ENCODE measurements at regions not wholly inside any gene's neighbourhood (a gene's known extent, or its start where the extent isn't known, plus 50 kb on each side); places are given as distances from the start of the nearest gene placed in this dataset.

GRCh38 chr14:71467361-71467811 is 464.8 kb upstream of the RGS6 start:
- DNase-seq (ENCODE audit: low spot score), result no peak

DNA sequence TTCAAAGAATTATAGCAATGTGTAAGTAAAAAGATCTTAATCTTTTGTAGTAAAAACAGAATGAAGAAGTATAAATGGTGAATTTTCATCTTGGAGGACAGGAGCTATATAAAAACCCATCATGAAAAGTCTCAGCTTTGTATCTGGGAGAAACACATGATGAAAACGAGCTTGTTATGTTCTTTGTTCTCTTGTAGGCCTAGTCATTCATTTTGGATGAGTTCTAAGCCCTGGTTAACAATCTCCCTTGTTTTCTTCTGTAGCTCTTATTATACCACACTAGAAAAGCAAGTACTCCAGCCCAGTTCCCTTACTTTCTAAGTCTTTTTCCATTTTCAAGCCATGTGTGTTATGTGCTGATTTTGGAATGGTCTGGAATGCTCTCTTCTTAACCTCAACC is 463.5 kb upstream of the RGS6 start:
- no peak for DNase-seq (ENCODE audit: low spot score)

DNA sequence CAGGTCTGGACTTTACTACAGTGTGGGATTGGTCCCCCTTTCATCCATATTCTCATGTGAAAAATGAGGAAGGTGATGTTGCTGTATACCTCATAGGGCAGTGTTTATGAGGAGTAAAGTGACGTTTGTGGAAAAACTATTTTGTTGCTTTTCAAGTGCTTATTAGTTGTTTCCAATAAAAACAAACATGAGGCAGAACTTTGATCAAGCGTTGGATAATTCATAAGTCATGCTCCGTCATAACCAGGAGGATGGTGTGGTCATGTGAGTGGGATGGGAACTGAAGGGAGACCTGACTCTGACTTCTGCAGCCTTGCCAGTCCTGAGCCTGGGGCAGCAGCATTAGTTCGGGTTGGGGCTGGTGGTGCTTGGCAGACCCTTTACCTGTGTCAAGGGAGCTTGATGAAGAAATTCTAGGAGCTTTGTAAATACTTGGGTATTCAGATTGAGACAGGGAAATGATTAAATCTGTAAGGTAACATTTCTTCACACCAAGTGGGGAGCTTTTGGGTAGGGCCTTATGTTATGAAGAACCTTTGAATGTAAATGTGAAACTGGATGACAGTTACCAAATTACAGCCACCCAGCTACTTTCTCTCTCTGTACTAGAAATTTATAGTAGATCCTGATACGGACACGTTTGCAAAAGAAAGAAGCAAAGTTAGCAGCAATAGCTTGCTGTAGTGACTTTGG is 462.4 kb upstream of the RGS6 start:
- no peak for DNase-seq (ENCODE audit: low spot score)

DNA sequence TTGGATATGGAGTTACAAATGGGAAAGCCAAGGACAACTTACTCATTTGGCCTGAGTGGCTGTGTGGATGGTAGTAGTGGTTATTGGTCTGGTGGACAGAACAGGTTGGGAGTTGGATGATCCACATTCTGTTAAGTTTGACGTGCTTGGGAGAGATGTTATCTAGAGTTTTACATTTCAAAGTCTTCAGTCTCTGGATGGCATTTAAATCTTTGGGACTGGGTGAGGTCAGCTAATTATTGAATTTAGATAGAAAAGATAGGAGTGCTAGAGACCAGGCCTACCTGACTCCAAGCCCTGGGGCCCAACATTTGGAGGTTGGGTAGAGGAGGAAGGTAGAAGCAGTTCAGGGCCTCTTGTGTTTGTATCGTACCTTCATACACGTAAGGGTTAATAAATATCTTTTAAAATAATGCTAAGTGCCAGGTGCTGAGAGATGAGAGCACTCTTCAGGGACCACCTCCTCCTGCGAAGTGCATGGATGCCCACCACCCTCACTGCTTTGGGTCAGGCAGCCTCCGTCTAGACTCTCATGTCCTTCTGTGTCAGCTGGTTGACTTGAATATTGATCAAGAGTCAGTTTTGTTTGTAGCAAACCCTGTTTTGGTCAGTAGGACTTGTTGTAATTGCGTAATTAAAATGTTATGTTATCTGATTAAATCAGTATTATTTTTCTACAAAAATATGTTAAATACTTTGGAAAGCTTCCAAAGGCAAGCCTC is 460.4 kb upstream of the RGS6 start:
- no peak for DNase-seq (ENCODE audit: low spot score)

GRCh38 chr14:71472356-71473340 is 459.6 kb upstream of the RGS6 start:
- DNase-seq (ENCODE audit: low spot score), result no peak

DNA sequence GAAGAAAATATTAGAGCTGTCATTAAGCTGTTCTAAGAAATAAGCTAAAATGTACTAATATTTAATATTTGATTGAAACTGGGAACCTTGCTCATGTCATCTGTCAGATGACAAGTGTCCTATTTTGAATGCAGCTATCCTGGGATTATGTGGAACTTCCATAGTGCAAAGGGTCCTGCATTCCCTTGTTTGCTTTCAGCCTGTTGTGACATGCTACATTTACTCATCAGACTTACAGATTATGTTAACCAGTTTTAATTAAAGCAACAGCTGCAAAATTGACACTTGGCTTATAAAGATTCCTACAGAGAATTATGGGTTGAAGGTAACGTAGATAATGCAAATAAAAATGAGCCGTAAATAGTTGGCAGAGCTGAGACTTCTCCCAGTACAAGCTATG is 458.4 kb upstream of the RGS6 start:
- DNase-seq (ENCODE audit: low spot score), result no peak

- no peak for DNase-seq (ENCODE audit: low spot score)
These were observed 457.6 kb upstream of the RGS6 start for GRCh38 chr14:71474301-71475265.

- DNase-seq (ENCODE audit: low spot score), result no peak
These were observed 456.3 kb upstream of the RGS6 start for GRCh38 chr14:71475916-71476315.

DNA sequence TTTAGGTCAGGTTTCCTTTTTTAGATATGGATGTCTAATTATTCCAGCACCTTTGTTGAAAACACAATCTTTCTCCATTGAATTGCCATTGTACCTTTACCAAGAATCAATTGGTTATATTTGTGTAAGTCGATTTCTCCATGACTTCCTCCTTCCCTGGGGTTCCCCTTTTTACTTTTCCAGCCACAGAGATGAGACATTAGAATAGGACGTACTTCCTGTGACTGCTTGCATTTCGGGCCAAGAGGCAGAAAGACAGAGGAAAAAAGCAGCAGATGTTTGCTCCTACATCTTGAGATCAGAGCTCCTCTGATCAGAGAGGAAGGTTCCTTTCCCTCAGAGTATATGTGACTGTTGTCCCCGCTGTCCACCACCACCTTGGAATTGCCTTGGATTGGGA is 453.7 kb upstream of the RGS6 start:
- DNase-seq (ENCODE audit: low spot score), result peak; percentile 12

- DNase-seq (ENCODE audit: low spot score), result no peak
These were observed 451.1 kb upstream of the RGS6 start for GRCh38 chr14:71481021-71481654.

GRCh38 chr14:71482671-71483070 is 449.6 kb upstream of the RGS6 start:
- DNase-seq (ENCODE audit: low spot score), result no peak

DNA sequence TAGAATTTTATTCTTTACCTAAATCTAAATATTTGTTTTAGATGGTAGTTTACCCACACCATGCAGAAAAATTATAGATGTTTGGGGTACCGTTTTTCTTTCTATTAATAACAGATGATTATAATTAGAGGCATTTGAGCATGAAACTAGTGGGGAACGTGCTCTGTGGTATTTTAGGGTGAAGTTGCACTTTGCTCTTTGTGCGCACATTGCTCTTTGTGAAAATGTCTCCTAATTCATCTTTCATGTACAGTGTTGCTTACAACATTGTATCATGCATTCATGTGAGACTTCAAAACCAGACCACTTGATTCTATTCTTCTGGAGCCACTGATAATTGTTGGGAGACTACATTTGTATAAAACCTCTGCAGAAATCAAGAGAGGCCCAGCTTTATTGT is 449.1 kb upstream of the RGS6 start:
- no peak for DNase-seq (ENCODE audit: low spot score)

GRCh38 chr14:71485833-71486232 is 446.4 kb upstream of the RGS6 start:
- DNase-seq (ENCODE audit: low spot score), result no peak

- DNase-seq (ENCODE audit: low spot score), result no peak
These were observed 445.9 kb upstream of the RGS6 start for GRCh38 chr14:71486279-71486678.

- no peak for DNase-seq (ENCODE audit: low spot score)
These were observed 444.8 kb upstream of the RGS6 start for GRCh38 chr14:71487449-71487848.

DNA sequence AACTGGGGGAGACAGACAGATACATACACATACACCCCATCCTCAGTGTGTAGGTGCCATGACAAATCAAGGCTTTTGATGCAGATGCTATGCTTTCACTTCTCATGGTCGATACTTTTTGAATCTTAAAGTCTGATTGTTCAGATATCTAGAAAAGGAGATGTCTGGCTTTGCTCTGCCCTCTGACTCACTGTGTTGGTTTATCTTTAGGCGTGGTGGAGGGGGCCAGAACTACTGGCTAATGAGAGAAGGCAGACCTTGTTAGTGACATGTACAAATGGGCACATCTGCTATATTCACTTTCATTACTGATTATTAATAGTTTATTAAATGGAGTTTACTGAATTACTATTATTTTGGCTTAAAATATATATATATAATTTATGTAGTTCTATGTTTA is 444.3 kb upstream of the RGS6 start:
- DNase-seq (ENCODE audit: low spot score), result no peak

DNA sequence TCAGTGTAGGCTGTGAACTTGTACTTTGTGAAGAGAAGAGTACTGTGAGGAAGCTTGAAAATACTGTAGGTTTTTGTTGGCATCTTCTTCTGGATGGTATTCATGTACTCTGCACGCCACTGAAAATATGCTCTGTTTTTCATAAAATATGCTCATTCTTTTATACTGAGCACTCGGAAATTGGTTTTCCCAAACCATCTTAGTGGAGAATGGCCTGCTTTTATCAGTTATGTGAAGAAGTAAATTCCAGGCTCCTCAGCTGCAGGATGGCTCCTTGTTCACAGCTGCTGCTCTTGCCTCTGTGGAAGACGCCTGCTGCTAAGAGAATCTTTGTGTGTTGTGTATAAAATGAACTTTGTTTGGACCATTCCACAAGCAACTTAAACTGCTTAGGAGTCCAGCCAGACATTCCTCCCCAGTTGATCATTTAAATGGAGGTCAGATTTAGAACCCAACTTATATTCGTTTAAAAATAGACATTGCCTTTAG is 443.5 kb upstream of the RGS6 start:
- DNase-seq (ENCODE audit: low spot score), result no peak

- DNase-seq (ENCODE audit: low spot score), result no peak
These were observed 442.5 kb upstream of the RGS6 start for GRCh38 chr14:71489742-71490141.

DNA sequence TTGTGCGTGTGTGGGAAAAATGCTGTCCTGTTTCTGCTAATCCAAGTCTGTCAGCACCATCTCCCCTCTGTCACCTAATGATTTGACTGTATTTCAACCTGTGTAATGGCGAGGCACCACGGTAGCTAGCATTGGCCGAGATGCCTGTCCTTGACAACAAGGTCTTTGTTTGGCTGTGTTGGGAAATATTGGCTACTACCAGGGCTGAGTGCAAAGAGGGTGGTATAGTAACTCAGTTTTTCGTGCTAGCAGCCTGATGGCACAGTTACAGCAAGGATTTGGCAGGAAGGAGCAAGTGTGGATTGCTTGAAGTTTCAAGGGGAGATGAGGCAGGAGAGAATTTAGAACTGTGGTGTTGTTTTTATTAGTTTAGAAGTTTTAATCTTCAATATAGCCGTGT is 440.3 kb upstream of the RGS6 start:
- DNase-seq (ENCODE audit: low spot score), result no peak

DNA sequence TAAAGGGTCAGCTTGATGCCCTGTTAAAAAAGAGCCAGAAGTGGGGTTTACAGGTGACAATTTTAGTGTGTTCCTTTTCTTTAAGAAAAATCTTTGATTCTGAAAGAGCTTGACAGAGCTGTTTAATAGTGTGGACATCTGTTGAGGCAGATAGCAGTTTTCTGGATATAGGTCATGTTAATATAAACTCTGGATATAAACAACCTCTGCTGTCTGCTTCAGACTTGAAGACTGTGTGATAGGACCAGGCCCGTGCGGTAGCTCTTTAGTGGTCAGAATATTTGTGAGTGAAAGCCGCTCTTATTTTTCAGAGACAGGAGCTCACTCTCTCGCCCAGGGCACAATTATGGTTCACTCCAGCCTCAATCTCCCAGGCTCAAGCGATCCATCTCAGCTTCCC is 439.9 kb upstream of the RGS6 start:
- no peak for DNase-seq (ENCODE audit: low spot score)

- DNase-seq (ENCODE audit: low spot score), result no peak
These were observed 434.6 kb upstream of the RGS6 start for GRCh38 chr14:71497645-71498086.
